ENCODE measurements at regions not wholly inside any gene's neighbourhood (a gene's known extent, or its start where the extent isn't known, plus 50 kb on each side); places are given as distances from the start of the nearest gene placed in this dataset.
A peak's percentile ranks its signal among the peaks of the same experiment; 100 is the strongest.

DNA sequence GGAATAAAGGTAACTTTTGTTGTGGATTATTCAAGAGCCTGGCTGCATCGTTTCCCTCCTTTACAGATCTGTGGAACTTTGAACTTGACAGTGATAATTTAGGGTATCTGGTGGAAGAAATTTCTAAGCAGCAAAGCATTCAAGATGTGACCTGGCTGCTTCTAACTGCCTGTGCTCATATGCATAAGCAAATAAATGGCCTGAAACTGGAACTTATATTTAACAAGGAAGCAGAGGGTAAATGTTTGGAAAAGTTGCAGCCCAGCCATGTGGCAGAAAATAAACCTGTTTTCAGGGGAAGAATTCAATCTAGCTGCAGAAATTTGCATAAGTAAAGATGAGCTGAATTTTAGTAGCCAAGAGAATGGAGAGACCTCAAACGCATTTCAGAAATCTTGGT, 173.5 kb downstream of the C6orf118 start:
- no peak for DNase-seq (ENCODE audit: low spot score)
- H3K9ac ChIP-seq (ENCODE audit: insufficient read depth, low read depth, low read length), result no peak overlapping the region
- H4K20me1 ChIP-seq (ENCODE audit: insufficient read depth, low read length), result no peaks in the 10 kb centered on the region
- H3K4me2 ChIP-seq (ENCODE audit: low read depth, low read length), result no peak overlapping the region
- FAIRE-seq, result no peak
- ChIA-PET POLR2A (no interaction called here), CTCF (ENCODE audit: low intra/inter-chr PET ratio, low total read pairs) (no interaction called here)
- H2AFZ ChIP-seq (ENCODE audit: low read length), result no peak overlapping the region
- intact Hi-C loops (cut with micrococcal nuclease; ENCODE audit: unreplicated experiment), result no loop called here
- no peaks in the 10 kb centered on the region for H3K27me3 ChIP-seq (ENCODE audit: control insufficient read depth in 1 of 2, insufficient read depth in 2 of 2, low read length in 2 of 2)
- ATAC-seq, result no peak
- in situ Hi-C loops (cut with HindIII; ENCODE audit: extremely low pct_ligation_motif_present, low pct_unique_long_range_greater_than_20kb), result no loop called here
- TF ChIP-seq ZNF567 (CRISPR knock-in tag; IDR thresholded peaks at IDR 0.05; ENCODE audit: borderline replicate concordance), result no peak
- peak; percentile 90; the same call in 1 of the 2 replicates for TF ChIP-seq ZNF841 (CRISPR knock-in tag; IDR thresholded peaks at IDR 0.05; ENCODE audit: borderline replicate concordance)
- H3K4me1 ChIP-seq (ENCODE audit: insufficient read depth, low read length), result no peaks in the 10 kb centered on the region
- BruUV-seq (replicated peaks), result no TSS peak
- no peak overlapping the region for H3K27ac ChIP-seq (ENCODE audit: extremely low read length, insufficient read depth, low read length)
- no peaks in the 10 kb centered on the region for H3K36me3 ChIP-seq (replicated peaks in 1 of 2; ENCODE audit: control insufficient read depth in 1 of 2, insufficient read depth in 2 of 2, low read length in 2 of 2)
- WGBS (ENCODE audit: low lambda C conversion rate), result 0% methylated on average over 2 of the region's 2 CpGs
- H3K79me2 ChIP-seq (ENCODE audit: insufficient read depth, low read length), result no peaks in the 10 kb centered on the region
- no peak overlapping the region for H3K4me3 ChIP-seq (replicated peaks in 1 of 3; ENCODE audit: insufficient read depth in 1 of 3, low read depth in 2 of 3, low read length in 3 of 3)
- H3K9me3 ChIP-seq (ENCODE audit: low read length), result peaks cover 94% of the 10 kb centered on the region

GRCh38 chr6:165129086-165129485, 180.3 kb downstream of the C6orf118 start:
- intact Hi-C loops (cut with micrococcal nuclease; ENCODE audit: unreplicated experiment) (no loop called here), in situ Hi-C loops (cut with HindIII; ENCODE audit: extremely low pct_ligation_motif_present, low pct_unique_long_range_greater_than_20kb) (no loop called here)
- Histone ChIP-seq H3K4me2 (ENCODE audit: low read depth, low read length) (no peak overlapping the region), H3K27ac (ENCODE audit: extremely low read length, insufficient read depth, low read length) (no peak overlapping the region), H3K79me2 (ENCODE audit: insufficient read depth, low read length) (no peaks in the 10 kb centered on the region), H3K9me3 (ENCODE audit: low read length) (peaks cover 91% of the 10 kb centered on the region), H2AFZ (ENCODE audit: low read length) (no peak overlapping the region), H3K36me3 (replicated peaks in 1 of 2; ENCODE audit: control insufficient read depth in 1 of 2, insufficient read depth in 2 of 2, low read length in 2 of 2) (no peaks in the 10 kb centered on the region), H3K4me3 (replicated peaks in 1 of 3; ENCODE audit: insufficient read depth in 1 of 3, low read depth in 2 of 3, low read length in 3 of 3) (no peak overlapping the region), H3K4me1 (ENCODE audit: insufficient read depth, low read length) (no peaks in the 10 kb centered on the region), H4K20me1 (ENCODE audit: insufficient read depth, low read length) (no peaks in the 10 kb centered on the region), H3K27me3 (ENCODE audit: control insufficient read depth in 1 of 2, insufficient read depth in 2 of 2, low read length in 2 of 2) (no peaks in the 10 kb centered on the region), H3K9ac (ENCODE audit: insufficient read depth, low read depth, low read length) (no peak overlapping the region)
- WGBS (ENCODE audit: low lambda C conversion rate), result 7% methylated on average over 4 of the region's 4 CpGs
- ATAC-seq (no peak), FAIRE-seq (no peak), DNase-seq (ENCODE audit: low spot score) (no peak)
- CTCF ChIA-PET (ENCODE audit: low intra/inter-chr PET ratio, low total read pairs), result no interaction called here
- no TSS peak for BruUV-seq (replicated peaks)
- POLR2A ChIA-PET, result no interaction called here
- TF ChIP-seq E2F2 (CRISPR knock-in tag; IDR thresholded peaks at IDR 0.05; ENCODE audit: borderline replicate concordance) (no peak), ZFYVE20 (CRISPR knock-in tag; IDR thresholded peaks at IDR 0.05; ENCODE audit: borderline replicate concordance, low read depth) (no peak), TMF1 (CRISPR knock-in tag; IDR thresholded peaks at IDR 0.05; ENCODE audit: low read depth) (no peak), SATB2 (CRISPR knock-in tag; IDR thresholded peaks at IDR 0.05) (no peak), ARID5B (CRISPR knock-in tag; IDR thresholded peaks at IDR 0.05) (no peak), FUBP1 (CRISPR knock-in tag; IDR thresholded peaks at IDR 0.05; ENCODE audit: borderline replicate concordance) (no peak), ATF7 (IDR thresholded peaks at IDR 0.05) (no peak), ATF7 (CRISPR knock-in tag; IDR thresholded peaks at IDR 0.05) (no peak), DRAP1 (CRISPR knock-in tag; IDR thresholded peaks at IDR 0.05) (no peak)

All from HepG2 (cell line).